Osteoblast (primary cell): ENCODE measurements at regions not wholly inside any gene's neighbourhood (a gene's known extent, or its start where the extent isn't known, plus 50 kb on each side); places are given as distances from the start of the nearest gene placed in this dataset.

ENCODE experiments used
- DNase-seq: peaks from one replicate; pipeline ENCODE4 v3.0.0; 2011; ENCODE audit warnings: low spot score, mixed read lengths; ENCODE audit not compliant: insufficient read length; ENCODE audit errors: missing footprints
- H2AFZ ChIP-seq: 2 replicates; pipeline ENCODE4 v1.6.0; 2011; ENCODE audit warnings: mild to moderate bottlenecking, low read length
- H3K27ac ChIP-seq: 2 replicates; pipeline ENCODE4 v1.5.1; 2011; ENCODE audit warnings: mild to moderate bottlenecking, low read depth, low read length, moderate library complexity
- H3K27me3 ChIP-seq: 2 replicates; pipeline ENCODE4 v1.6.0; 2012; ENCODE audit warnings: mild to moderate bottlenecking, control low read depth, inconsistent platforms, low read length, moderate library complexity; ENCODE audit not compliant: insufficient read depth
- H3K36me3 ChIP-seq: 2 replicates; pipeline ENCODE4 v1.5.1; 2011; ENCODE audit warnings: mild to moderate bottlenecking, low read length, control low read depth, moderate library complexity; ENCODE audit not compliant: insufficient read depth
- H3K4me1 ChIP-seq: 2 replicates; pipeline ENCODE4 v1.5.1; 2011; ENCODE audit warnings: mild to moderate bottlenecking, low read length, control low read depth, moderate library complexity; ENCODE audit not compliant: insufficient read depth
- H3K4me2 ChIP-seq: 2 replicates; pipeline ENCODE4 v1.6.0; 2011; ENCODE audit warnings: mild to moderate bottlenecking, low read length; ENCODE audit not compliant: insufficient read depth
- H3K4me3 ChIP-seq: fragments of 200-600 bp; sonication (generic); 3 replicates; pipeline ENCODE4 v1.5.1; 2012; ENCODE audit warnings: mild to moderate bottlenecking, low read length, inconsistent platforms; ENCODE audit not compliant: insufficient read depth
- H3K79me2 ChIP-seq: 2 replicates; pipeline ENCODE4 v1.6.0; 2012; ENCODE audit warnings: mild to moderate bottlenecking, low read length, control low read depth, inconsistent platforms; ENCODE audit not compliant: insufficient read depth
- H3K9me3 ChIP-seq: 2 replicates; pipeline ENCODE4 v1.5.1; 2011; ENCODE audit warnings: low read depth, low read length, control low read depth
- H4K20me1 ChIP-seq: 2 replicates; pipeline ENCODE4 v1.6.0; 2012; ENCODE audit warnings: mild to moderate bottlenecking, low read length, control low read depth; ENCODE audit not compliant: insufficient read depth
- CTCF ChIP-seq: IDR thresholded peaks from 2 replicates; pipeline ENCODE4 v1.5.1; 2011; ENCODE audit warnings: mild to moderate bottlenecking, low read depth, low read length, moderate library complexity; ENCODE audit errors: extremely low read depth

- H3K79me2 ChIP-seq, result no peaks in the 10 kb centered on the region
- no peak overlapping the region for H3K27ac ChIP-seq
- no peak for DNase-seq
- H3K9me3 ChIP-seq, result no peaks in the 10 kb centered on the region
- no peak overlapping the region for H3K4me3 ChIP-seq
- no peaks in the 10 kb centered on the region for H4K20me1 ChIP-seq
- H3K4me1 ChIP-seq, result no peaks in the 10 kb centered on the region
- H3K27me3 ChIP-seq, result no peaks in the 10 kb centered on the region
- H3K36me3 ChIP-seq, result no peaks in the 10 kb centered on the region
- H3K4me2 ChIP-seq, result no peak overlapping the region
- no peak for TF ChIP-seq CTCF
- H2AFZ ChIP-seq, result no peak overlapping the region
Measured at GRCh38 chr2:8258406-8258805, 423.4 kb upstream of the ID2 start.

- Histone ChIP-seq H3K9me3 (no peaks in the 10 kb centered on the region), H4K20me1 (no peaks in the 10 kb centered on the region), H3K4me2 (no peak overlapping the region), H3K79me2 (no peaks in the 10 kb centered on the region), H3K4me3 (no peak overlapping the region), H3K27me3 (no peaks in the 10 kb centered on the region), H3K4me1 (no peaks in the 10 kb centered on the region), H3K36me3 (no peaks in the 10 kb centered on the region), H3K27ac (no peak overlapping the region), H2AFZ (no peak overlapping the region)
- peak; percentile 62 for DNase-seq
- no peak for TF ChIP-seq CTCF
Measured at GRCh38 chr2:8259106-8259840, 422.6 kb upstream of the ID2 start.

GRCh38 chr2:8259841-8260178 is 422.0 kb upstream of the ID2 start:
- no peaks in the 10 kb centered on the region for H3K36me3 ChIP-seq
- H3K27ac ChIP-seq, result no peak overlapping the region
- H3K4me2 ChIP-seq, result no peak overlapping the region
- TF ChIP-seq CTCF, result no peak
- no peak for DNase-seq
- no peak overlapping the region for H2AFZ ChIP-seq
- H3K9me3 ChIP-seq, result no peaks in the 10 kb centered on the region
- no peaks in the 10 kb centered on the region for H3K79me2 ChIP-seq
- no peaks in the 10 kb centered on the region for H4K20me1 ChIP-seq
- H3K27me3 ChIP-seq, result no peaks in the 10 kb centered on the region
- no peaks in the 10 kb centered on the region for H3K4me1 ChIP-seq
- no peak overlapping the region for H3K4me3 ChIP-seq

- no peak for DNase-seq
- no peak overlapping the region for H3K27ac ChIP-seq
- no peaks in the 10 kb centered on the region for H3K27me3 ChIP-seq
- H3K9me3 ChIP-seq, result no peaks in the 10 kb centered on the region
- no peaks in the 10 kb centered on the region for H4K20me1 ChIP-seq
- no peaks in the 10 kb centered on the region for H3K4me1 ChIP-seq
- no peaks in the 10 kb centered on the region for H3K36me3 ChIP-seq
- H3K4me2 ChIP-seq, result no peak overlapping the region
- TF ChIP-seq CTCF, result no peak
- H3K4me3 ChIP-seq, result no peak overlapping the region
- H2AFZ ChIP-seq, result no peak overlapping the region
- H3K79me2 ChIP-seq, result no peaks in the 10 kb centered on the region
Measured at GRCh38 chr2:8260213-8260612, 421.6 kb upstream of the ID2 start.
